ENCODE measurements at regions not wholly inside any gene's neighbourhood (a gene's known extent, or its start where the extent isn't known, plus 50 kb on each side); places are given as distances from the start of the nearest gene placed in this dataset.
"Not testable (repeated sequence)": the region's sequence is repeated elsewhere in the genome, so short reads cannot be mapped to it uniquely, and the experiment has no call there.

- Histone ChIP-seq H3K4me1 (ENCODE audit: insufficient read depth) (no peaks in the 10 kb centered on the region), H3F3A (ENCODE audit: insufficient read depth) (no peaks in the 10 kb centered on the region), H2AFZ (no peak overlapping the region), H3K9ac (no peak overlapping the region), H3K9me3 (ENCODE audit: low read depth) (no peaks in the 10 kb centered on the region), H3K4me3 (no peak overlapping the region), H3K36me3 (ENCODE audit: low read depth) (no peaks in the 10 kb centered on the region), H4K20me1 (ENCODE audit: insufficient read depth) (no peaks in the 10 kb centered on the region), H3K79me2 (ENCODE audit: insufficient read depth) (no peaks in the 10 kb centered on the region), H3K9me2 (ENCODE audit: insufficient read depth) (no peaks in the 10 kb centered on the region), H3K27me3 (replicated peaks; ENCODE audit: insufficient read depth) (no peaks in the 10 kb centered on the region), H3K4me2 (ENCODE audit: unreplicated experiment) (no peak overlapping the region), H3K27ac (no peak overlapping the region)
- in situ Hi-C loops (cut with MboI), result no loop called here
- peak; percentile 51 for DNase-seq
- TF ChIP-seq EZH2phosphoT487 (IDR thresholded peaks at IDR 0.05; ENCODE audit: insufficient read depth, low read depth), result no peak
- TF ChIP-seq EZH2 (IDR thresholded peaks at IDR 0.05; ENCODE audit: insufficient read depth, poor library complexity, severe bottlenecking), result no peak
- 0 to 5% methylated on average over 1 of the region's 1 CpG for WGBS, 2 experiments (ENCODE audit: low coverage in 1 of 2, low lambda C conversion rate in 2 of 2, missing lambda C conversion rate in 2 of 2)
Measured at GRCh38 chr12:30286345-30286926, 409.2 kb downstream of the IPO8 start.

- no peak for TF ChIP-seq EZH2 (IDR thresholded peaks at IDR 0.05; ENCODE audit: insufficient read depth, poor library complexity, severe bottlenecking)
- TF ChIP-seq EZH2phosphoT487 (IDR thresholded peaks at IDR 0.05; ENCODE audit: insufficient read depth, low read depth), result no peak
- Histone ChIP-seq H3K9ac (no peak overlapping the region), H2AFZ (no peak overlapping the region), H3F3A (ENCODE audit: insufficient read depth) (no peaks in the 10 kb centered on the region), H3K27ac (no peak overlapping the region), H3K4me3 (no peak overlapping the region), H3K79me2 (ENCODE audit: insufficient read depth) (no peaks in the 10 kb centered on the region), H3K27me3 (replicated peaks; ENCODE audit: insufficient read depth) (no peaks in the 10 kb centered on the region; the same call in 1 of the 2 replicates), H3K9me3 (ENCODE audit: low read depth) (no peaks in the 10 kb centered on the region), H3K36me3 (ENCODE audit: low read depth) (no peaks in the 10 kb centered on the region), H3K4me1 (ENCODE audit: insufficient read depth) (no peaks in the 10 kb centered on the region), H3K4me2 (ENCODE audit: unreplicated experiment) (no peak overlapping the region), H4K20me1 (ENCODE audit: insufficient read depth) (no peaks in the 10 kb centered on the region), H3K9me2 (ENCODE audit: insufficient read depth) (no peaks in the 10 kb centered on the region)
- no peak for DNase-seq
- in situ Hi-C loops (cut with MboI), result no loop called here
Measured at GRCh38 chr12:30278401-30278800, 417.3 kb downstream of the IPO8 start.

GRCh38 chr12:30272515-30272914 is 423.2 kb downstream of the IPO8 start:
- WGBS, 2 experiments (ENCODE audit: low coverage in 1 of 2, low lambda C conversion rate in 2 of 2, missing lambda C conversion rate in 2 of 2), result 0% methylated on average over 1 of the region's 1 CpG
- H3K36me3 ChIP-seq (ENCODE audit: low read depth); DNase-seq; H3K27me3 ChIP-seq (replicated peaks; ENCODE audit: insufficient read depth); H3K9me3 ChIP-seq (ENCODE audit: low read depth); H2AFZ ChIP-seq; H3K9me2 ChIP-seq (ENCODE audit: insufficient read depth); H4K20me1 ChIP-seq (ENCODE audit: insufficient read depth); H3K4me1 ChIP-seq (ENCODE audit: insufficient read depth); H3F3A ChIP-seq (ENCODE audit: insufficient read depth); H3K27ac ChIP-seq; H3K79me2 ChIP-seq (ENCODE audit: insufficient read depth); in situ Hi-C loops (cut with MboI); H3K9ac ChIP-seq; H3K4me3 ChIP-seq; H3K4me2 ChIP-seq (ENCODE audit: unreplicated experiment): not testable (repeated sequence)

- Histone ChIP-seq H3K27ac (no peak overlapping the region), H3K27me3 (replicated peaks; ENCODE audit: insufficient read depth) (no peaks in the 10 kb centered on the region), H3K36me3 (ENCODE audit: low read depth) (no peaks in the 10 kb centered on the region), H3K9ac (no peak overlapping the region), H3K4me1 (ENCODE audit: insufficient read depth) (no peaks in the 10 kb centered on the region), H3K79me2 (ENCODE audit: insufficient read depth) (no peaks in the 10 kb centered on the region), H3K9me2 (ENCODE audit: insufficient read depth) (no peaks in the 10 kb centered on the region), H3K9me3 (ENCODE audit: low read depth) (no peaks in the 10 kb centered on the region), H3K4me3 (no peak overlapping the region), H2AFZ (no peak overlapping the region), H4K20me1 (ENCODE audit: insufficient read depth) (no peaks in the 10 kb centered on the region), H3F3A (ENCODE audit: insufficient read depth) (no peaks in the 10 kb centered on the region), H3K4me2 (ENCODE audit: unreplicated experiment) (no peak overlapping the region)
- in situ Hi-C loops (cut with MboI), result no loop called here
- no peak for DNase-seq
- no peak for TF ChIP-seq EZH2phosphoT487 (IDR thresholded peaks at IDR 0.05; ENCODE audit: insufficient read depth, low read depth)
- TF ChIP-seq EZH2 (IDR thresholded peaks at IDR 0.05; ENCODE audit: insufficient read depth, poor library complexity, severe bottlenecking), result no peak
Measured at GRCh38 chr12:30269496-30269895, 426.2 kb downstream of the IPO8 start.

- H2AFZ ChIP-seq, result no peak overlapping the region
- 4 to 18% methylated on average over 1 to 2 of the region's 2 CpGs for WGBS, 2 experiments (ENCODE audit: low coverage in 1 of 2, low lambda C conversion rate in 2 of 2, missing lambda C conversion rate in 2 of 2)
- no peak overlapping the region for H3K4me3 ChIP-seq
- H3K27ac ChIP-seq, result no peak overlapping the region
- H3K79me2 ChIP-seq (ENCODE audit: insufficient read depth), result no peaks in the 10 kb centered on the region
- peak; percentile 6 for DNase-seq
- no peaks in the 10 kb centered on the region for H3F3A ChIP-seq (ENCODE audit: insufficient read depth)
- no peaks in the 10 kb centered on the region for H3K27me3 ChIP-seq (replicated peaks; ENCODE audit: insufficient read depth)
- in situ Hi-C loops (cut with MboI), result no loop called here
- H3K36me3 ChIP-seq (ENCODE audit: low read depth), result no peaks in the 10 kb centered on the region
- no peaks in the 10 kb centered on the region for H3K9me2 ChIP-seq (ENCODE audit: insufficient read depth)
- no peaks in the 10 kb centered on the region for H4K20me1 ChIP-seq (ENCODE audit: insufficient read depth)
- no peaks in the 10 kb centered on the region for H3K4me1 ChIP-seq (ENCODE audit: insufficient read depth)
- no peak overlapping the region for H3K9ac ChIP-seq
- H3K9me3 ChIP-seq (ENCODE audit: low read depth), result no peaks in the 10 kb centered on the region
- TF ChIP-seq EZH2 (IDR thresholded peaks at IDR 0.05; ENCODE audit: insufficient read depth, poor library complexity, severe bottlenecking), result no peak
- no peak for TF ChIP-seq EZH2phosphoT487 (IDR thresholded peaks at IDR 0.05; ENCODE audit: insufficient read depth, low read depth)
- H3K4me2 ChIP-seq (ENCODE audit: unreplicated experiment), result no peak overlapping the region
Measured at GRCh38 chr12:30268041-30268440, 427.6 kb downstream of the IPO8 start.
